HG02885 (cell line): ENCODE measurements at regions not wholly inside any gene's neighbourhood (a gene's known extent, or its start where the extent isn't known, plus 50 kb on each side); places are given as distances from the start of the nearest gene placed in this dataset.
"Not testable (repeated sequence)": the region's sequence is repeated elsewhere in the genome, so short reads cannot be mapped to it uniquely, and the experiment has no call there.

Source experiments
- ATAC-seq: cut with Tn5 transposase; IDR thresholded peaks from one replicate; pipeline ENCODE4 v1.9.1; 2021; ENCODE audit warnings: mild to moderate bottlenecking; ENCODE audit not compliant: unreplicated experiment, poor library complexity

DNA sequence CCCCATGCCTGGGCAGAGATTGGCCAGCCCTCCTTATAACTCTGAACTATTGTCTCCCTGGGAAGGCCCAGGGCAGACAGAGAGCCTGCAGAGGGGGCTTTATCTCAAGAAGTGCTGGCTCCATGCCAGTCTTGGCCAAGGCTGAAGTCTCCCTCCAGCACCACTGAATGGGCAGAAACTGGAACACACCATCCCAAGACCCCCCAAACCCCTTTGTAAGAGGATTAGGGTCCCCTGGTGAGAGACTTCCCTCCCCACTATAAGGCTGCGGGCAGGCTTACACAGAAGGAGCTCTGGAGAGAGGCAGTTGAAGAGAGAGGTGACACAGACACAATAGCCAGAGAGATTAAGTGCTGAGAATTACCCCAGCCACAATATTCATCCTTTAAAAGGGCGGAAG, 97.2 kb downstream of the NAV1 start:
- no peak for ATAC-seq

DNA sequence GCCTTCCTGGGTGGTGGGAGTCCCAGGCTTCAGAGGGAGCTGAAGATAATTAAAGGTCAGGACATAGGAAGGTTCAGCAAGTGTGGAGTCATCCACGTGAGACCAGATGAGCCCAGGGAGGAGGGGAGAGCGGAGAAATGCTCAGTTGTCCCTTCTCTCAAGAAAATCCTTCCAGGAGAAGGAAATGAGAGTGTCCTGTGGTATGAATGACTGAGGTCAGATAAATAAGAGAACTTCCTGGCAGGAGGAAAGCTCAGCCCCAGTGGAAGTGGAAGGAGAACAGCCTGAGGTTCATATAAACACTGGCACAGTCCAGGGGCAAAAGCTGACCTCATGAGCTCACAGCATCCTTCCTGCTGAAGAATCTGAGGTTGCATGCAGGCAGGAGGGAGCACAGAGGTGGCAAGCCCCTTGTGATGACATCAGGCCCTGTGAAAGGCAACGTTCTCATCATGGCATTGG, 97.6 kb downstream of the NAV1 start:
- no peak for ATAC-seq

DNA sequence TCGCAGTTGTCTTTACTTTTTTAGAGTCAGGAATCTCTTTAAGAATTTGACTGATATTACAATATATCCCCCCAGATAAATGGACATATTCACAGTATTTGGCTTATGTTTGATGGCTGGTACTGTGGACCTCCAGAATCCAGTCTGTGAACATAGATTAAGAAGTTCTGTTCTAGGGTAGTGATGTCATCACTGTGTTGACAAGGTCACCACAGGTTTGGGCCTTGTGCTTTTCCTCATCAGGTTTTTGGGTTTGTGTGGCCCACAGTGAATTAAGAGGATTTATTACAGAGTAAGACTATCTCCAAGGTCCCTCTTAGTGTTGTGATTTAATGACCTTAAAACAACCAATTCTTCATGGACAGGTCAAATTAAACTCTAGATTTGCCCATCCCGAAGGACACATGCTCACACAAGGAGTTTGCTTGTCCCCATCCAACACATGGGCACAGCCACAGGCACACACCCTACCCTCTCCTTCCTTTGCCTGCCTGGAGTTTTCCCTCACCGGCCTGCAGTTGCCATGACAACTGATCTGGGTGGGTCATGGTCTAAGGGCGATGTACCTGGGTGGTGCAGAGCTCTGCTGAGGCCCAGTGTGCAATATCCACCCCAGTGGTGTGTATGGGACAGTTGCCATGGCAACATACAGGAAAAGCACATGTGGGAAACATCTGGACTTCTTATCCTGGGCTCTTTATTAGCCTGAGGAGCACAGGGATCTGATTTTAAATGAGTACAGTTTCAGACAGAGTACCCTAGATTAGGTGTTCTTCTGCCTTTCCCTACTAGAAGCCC, 98.6 kb downstream of the NAV1 start:
- no peak for ATAC-seq

DNA sequence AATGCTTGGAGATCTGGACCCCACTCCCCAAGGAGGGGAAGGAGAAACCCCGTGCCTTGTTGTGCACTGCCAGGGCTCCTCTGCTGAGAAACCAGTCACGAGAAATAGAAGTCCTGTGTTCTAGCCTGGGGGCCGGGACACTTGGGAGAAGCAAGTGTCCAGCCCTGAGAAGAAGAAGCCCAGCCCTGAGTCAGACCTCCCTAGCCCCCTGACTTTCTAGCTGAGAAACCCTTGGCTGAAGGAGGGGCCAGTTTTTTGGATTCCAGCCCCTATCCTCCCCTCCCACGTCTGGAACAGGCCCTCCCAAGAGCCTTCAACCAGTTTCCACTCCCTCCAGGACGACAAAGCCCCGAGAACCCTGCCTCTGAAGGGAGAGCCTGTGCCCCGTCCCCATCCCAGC, 100.5 kb downstream of the NAV1 start:
- ATAC-seq, result no peak

DNA sequence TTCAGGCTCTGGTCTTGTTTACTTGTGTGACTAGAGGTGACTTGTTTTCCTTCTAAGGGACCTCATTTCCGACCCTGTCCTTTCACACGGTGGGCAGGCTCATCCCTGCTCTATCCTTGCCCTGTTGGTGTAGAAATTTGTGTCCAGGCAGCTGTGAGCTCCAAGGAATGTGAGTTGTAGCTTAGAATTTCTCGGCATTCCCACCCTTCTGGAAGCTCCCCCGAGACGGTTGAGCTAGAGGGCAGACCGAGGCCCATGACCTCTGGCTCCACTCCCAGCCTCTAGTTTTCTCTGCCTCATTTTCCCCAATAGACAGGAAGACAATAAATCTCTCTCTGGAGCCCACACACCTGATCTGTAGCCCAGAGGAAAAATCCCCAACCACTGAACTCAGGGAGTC, 100.9 kb downstream of the NAV1 start:
- ATAC-seq, result no peak

DNA sequence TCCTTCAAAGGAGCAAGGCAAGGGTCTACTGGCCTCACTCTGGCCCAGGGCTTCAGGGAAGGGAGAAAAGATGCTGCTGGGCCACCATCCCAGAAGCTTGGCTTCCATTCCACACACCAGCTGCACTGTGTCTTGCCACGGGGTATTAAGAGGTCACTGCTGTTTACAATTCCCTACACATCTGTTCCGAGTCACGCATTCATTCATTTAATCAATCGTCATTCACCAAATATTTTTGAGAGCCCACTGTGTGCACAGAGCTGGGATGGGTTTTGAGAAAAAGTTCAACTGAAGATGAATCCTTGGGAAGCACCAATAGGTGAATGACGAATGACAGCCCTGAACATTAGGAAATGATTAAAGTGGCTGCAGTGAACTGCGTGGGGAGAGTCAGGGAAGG, 101.7 kb downstream of the NAV1 start:
- ATAC-seq, result no peak

DNA sequence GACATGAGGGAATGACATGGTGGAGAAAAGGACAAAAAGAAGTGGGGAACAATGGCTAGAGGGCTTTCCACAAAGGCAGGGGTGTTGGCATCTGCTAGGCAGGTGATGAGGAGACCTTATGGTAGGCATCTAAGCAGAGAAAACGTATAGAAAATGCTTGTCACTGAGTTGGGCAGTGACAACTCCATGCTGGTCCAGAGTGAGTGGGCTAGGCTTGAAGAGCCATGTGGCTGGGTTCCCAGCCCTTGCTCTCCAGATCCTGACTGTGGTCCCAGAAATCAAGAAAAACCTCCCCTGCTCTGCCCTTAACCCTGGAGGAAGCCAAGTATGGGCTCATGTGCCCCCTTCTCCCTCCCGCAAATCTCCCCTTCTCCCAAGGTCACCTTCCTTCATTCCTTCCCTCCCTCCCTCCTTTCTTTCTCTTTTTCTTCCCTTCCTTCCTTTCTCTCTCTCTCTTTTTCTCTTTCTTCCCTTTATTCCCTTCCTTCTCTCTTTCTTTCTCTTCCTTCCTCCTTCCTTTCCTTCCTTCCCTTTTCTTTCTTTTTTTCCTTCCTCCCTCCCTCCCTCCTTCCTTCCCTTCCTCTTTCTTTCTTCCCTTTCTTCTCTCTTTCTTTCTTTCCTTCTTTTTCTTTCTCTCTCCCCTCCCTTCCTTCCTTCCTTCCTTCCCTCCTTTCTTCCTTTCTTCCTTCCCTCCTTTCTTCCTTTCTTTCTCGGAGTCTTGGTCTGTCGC, 102.8 kb downstream of the NAV1 start:
- no peak for ATAC-seq

DNA sequence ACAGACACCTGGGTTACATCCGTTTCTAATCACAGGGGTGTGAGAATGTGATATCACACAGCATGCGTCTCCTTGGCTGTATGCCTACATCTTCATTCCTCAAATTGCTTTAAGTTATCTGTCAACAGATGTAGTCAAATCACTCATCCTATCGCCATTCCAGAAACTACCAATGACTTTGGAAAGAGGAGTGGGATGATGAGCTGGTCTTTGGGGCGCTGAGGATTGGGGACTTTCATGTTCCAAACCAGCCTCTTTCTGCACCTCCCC, 104.8 kb downstream of the NAV1 start:
- ATAC-seq, result no peak

DNA sequence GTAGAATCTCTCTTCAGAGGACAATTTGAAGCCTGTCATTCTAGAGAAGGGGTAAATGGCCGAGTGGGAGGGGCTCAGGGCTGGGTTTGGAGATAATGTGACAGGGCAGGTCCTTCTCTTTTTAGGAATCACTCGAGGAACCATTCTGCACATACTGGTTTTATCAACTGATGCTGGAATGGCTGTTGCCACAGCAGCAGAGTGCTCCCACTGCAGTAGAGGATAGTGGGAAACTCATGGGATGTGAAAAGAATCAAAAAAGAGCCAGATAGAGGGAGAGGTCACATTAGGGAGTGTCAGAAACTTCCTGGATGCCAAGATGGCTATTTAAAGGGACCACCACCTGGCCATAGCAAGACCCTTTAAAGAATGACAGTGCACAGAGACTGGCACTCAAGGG, 105.3 kb downstream of the NAV1 start:
- no peak for ATAC-seq

DNA sequence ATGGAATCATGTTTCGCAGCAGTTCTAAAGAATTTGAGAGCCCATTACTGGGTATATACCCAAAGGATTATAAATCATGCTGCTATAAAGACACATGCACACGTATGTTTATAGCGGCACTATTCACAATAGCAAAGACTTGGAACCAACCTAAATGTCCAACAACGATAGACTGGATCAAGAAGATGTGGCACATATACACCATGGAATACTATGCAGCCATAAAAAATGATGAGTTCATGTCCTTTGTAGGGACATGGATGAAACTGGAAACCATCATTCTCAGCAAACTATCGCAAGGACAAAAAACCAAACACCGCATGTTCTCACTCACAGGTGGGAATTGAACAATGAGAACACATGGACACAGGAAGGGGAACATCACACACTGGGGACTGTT, 106.1 kb downstream of the NAV1 start:
- ATAC-seq, result not testable (repeated sequence)

DNA sequence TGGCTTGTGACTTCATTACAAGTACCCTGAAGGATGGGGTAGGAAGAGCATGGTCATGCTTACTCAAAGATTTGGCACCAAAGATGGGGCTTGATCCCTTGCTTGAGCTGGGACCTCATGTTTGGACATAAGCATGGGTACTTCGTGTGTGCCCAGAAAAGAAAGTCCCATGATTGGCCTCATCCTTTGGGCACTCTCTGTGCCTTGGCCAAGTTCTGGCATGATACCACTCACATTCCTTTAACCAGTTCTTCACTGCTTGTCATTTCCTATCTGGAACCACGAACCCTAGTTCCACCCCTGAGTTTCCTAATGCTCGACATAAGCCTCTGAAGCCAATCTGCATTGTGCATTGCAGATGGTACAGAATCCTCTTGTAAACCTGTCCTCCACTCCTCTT, 107.0 kb downstream of the NAV1 start:
- ATAC-seq, result no peak

DNA sequence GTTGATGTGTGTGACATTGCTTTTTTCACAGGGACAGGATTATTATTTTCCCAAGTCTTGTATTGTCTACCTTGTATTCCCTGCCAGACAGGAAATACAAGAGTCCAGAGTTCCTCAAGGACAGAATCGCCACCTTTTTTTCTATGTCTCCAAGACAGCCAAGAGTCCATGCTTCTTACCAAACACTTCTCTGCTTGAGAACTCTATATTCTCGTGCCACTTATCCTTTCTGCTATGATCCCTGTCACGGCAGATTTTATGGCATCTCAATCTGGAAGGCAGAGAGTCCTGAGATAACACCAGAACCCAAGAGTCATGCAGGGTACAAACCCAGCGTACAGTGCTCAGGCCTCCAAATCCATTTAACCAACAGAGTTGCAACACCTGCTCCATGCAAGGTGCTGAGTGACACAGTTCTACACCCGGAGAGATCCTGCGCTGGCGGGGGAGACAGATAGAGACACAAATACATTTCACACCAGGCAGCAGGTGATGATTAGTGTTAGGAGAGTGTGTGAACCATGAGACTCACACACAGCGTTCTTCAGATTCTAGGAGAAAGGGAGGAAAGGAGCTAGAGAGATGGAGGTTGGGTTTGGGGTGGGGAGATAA, 107.6 kb downstream of the NAV1 start:
- ATAC-seq, result no peak

DNA sequence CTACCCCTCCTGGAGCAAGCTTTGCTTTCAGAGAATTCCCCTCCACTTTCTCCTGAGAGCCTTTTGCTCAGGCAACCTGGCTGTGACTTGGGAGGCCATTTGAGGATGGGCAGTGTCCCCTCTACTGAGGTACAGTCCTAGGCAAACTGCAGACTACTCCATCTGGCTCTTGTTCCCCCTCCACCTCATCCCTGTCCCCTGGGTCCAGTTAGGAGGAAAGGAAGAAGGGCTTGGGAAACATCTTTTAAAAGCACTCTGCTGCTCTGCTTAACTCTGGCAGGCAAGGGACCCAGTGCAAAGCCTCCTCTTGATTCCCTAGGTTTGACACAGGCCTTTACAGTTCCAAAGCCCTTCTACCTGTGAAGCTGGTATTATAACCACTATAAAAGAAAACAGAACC, 108.2 kb downstream of the NAV1 start:
- ATAC-seq, result no peak

DNA sequence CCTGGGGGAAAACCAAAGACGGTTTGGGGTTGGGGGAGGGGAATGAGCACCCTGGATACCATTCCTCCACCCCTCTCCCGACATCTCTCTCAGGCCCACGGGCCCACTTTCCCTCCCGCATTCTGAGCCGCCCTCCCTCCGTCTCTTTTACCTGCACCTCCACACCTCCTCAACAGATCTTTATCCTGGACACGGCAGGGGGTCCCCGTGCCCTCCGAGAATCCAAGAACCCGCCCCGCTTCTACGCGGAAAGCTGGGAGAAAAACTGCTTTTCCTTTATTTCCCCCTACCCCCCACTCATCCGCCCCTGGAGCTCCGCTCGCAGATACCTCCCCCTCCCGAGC, 108.8 kb downstream of the NAV1 start:
- ATAC-seq, result no peak

DNA sequence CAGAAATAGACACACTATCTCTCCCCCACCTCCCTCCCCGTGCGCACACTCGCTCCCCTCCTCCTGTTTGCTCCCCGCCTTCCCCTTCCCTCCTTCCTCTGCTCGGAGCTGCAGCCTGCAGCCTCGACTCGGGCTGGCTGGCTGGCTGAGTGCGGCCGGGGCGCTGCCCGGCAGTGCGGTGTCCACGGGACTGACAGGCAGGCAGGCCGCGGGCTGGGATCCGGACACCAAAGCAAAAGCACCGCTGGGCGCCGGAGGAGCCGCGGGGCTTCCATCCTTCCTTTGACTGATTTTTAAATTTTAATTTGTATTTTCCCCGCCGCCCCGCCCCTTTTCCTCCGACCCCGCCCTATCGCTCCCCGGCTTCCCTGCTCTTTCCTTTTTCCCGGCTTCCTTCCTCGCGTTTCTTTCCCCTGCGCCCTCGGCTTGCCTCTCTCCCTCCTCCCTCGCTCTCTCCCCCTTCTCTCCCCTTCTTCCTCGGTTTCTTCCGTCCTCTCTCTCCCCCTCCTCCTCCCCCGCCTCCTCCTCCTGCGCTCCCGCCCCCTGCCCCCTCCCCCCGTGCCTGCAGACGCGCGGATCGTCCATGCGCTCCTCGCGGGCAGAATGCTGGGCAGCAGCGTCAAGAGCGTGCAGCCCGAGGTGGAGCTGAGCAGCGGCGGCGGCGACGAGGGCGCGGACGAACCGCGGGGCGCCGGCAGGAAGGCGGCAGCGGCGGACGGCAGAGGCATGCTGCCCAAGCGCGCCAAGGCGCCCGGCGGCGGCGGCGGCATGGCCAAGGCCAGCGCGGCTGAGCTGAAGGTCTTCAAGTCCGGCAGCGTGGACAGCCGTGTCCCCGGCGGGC, 109.4 kb downstream of the NAV1 start:
- no peak for ATAC-seq

DNA sequence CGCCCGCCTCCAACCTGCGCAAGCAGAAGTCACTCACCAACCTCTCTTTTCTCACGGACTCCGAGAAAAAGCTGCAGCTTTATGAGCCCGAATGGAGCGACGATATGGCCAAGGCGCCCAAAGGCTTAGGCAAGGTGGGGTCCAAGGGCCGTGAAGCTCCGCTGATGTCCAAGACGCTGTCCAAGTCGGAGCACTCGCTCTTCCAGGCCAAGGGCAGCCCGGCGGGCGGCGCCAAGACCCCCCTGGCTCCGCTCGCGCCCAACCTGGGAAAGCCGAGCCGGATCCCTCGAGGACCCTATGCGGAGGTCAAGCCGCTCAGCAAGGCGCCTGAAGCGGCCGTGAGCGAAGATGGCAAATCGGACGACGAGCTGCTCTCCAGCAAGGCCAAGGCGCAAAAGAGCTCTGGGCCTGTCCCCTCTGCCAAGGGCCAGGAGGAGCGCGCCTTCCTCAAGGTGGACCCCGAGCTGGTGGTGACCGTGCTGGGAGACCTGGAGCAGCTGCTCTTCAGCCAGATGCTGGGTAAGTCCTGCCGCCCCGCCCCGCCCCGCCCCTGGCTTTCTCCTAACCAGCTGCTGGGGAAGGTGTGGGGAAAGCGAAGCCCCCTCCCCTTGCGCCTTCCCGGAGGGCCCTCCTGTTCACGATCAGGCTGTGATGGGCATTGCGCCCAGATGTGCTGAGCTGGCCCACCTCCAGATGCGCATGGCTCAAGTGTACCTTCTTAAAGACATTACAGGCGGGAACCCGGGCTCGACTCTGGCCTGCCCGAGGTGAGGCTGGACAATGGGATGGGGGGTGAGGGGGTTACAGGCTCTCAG, 110.2 kb downstream of the NAV1 start:
- no peak for ATAC-seq

DNA sequence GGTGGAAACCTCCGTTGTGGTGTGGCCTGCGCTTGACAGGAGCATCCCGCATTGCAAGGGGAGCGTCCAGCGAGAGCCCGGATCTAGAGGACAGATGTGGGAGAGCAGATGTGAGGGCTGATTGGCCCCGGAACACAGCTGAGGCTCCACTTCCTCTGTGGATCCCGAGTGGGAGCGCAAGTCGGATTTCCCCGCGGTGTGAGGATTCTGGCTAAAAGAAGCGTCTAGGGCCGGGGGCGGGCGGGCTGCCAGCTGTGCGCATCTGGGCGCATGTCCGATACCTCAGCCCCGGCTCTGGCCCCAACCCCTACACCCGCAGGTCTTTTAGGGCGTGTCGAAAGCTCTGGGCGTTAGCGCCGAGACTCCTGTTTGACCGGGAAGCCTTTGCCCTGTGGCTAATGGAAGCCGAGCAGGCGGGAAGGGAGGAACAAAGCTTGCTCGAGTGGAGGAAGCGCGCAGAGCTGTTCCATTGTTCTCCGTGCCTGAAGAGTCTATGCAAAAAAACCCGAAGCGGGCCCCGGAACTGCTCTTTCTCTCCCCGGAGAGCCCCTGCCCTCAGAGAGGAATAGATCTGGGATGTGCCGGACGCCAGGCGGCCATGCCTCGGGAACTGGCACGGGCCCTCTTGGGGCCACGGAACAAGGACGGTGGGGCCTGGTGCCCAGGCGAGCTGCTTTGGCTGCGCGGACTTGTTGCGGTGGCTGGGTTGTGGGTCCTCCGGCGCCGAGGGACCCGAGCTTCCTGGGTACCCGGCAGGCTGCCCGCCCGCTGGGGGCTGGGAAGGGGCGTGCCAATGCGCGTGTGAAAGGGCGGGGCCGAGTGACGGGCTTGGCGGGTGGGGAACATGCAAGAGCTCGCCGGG, 111.1 kb downstream of the NAV1 start:
- ATAC-seq, result no peak

DNA sequence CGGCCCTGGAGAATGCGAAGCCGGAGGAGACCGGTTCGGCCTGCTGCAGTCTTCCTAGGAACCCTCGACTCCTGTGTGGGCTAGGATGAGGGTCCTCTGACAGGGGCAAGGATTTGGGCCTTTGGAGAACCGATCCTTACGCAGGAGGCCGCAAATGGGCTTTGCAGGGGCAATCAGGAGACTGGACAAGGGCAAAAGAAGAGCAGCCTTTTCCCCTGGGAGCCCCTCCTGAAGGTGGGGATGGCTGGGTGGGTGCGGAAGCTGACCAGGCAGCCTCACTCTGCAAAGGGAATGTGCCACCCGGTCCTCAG, 111.7 kb downstream of the NAV1 start:
- no peak for ATAC-seq

DNA sequence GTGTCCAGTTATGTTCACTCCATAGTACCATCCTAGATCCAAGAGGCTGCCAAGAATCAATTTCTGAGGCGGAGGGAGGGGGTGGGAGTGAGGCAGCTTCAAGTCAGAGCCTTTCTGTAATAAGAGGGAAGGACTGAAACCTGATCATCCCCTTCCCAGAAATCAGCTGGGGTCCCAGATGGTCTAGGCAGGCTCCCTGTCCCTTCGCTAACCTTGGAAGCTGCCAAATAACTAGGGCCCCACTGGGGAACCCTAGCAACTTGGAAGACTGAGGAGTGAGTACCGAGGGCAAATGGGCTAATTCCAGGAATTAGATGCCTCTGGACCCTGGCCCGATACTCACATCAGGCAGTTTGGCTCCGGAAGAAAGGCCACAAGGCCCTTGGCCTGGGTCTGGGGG, 113.3 kb downstream of the NAV1 start:
- ATAC-seq, result no peak
